ENCODE measurements at regions not wholly inside any gene's neighbourhood (a gene's known extent, or its start where the extent isn't known, plus 50 kb on each side); places are given as distances from the start of the nearest gene placed in this dataset.

- no peak for DNase-seq
Measured at GRCh38 chr7:49386792-49387191, 386.6 kb upstream of the VWC2 start.

DNA sequence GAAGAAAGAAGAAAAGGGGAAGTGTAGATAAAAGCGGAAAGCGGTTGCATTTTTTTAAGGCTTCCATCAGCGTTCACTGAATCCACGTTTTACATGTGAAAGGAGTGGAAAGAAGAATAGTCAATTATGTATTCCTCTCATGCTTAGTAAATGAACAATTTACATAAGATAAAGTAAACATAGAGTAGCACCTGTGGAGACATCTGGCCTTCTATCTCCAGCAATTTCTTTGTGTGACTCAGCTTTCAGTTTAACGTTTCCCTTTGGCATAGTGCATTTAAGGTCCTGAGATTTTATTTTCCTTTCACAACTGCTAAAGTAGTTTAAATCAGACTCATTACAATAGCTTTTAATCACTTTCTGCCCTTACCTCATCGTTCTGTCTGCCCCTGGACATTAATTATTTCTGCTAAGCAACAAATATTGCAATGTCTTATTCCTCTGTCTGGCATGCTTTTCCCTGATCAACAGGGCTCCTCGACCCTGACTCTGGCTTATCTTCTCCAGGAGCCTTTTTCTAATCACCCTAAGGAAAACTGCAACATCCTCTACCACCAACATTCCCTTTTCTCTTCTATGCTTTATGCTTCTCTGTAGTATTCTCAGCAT is 383.5 kb upstream of the VWC2 start:
- no peak for DNase-seq

- no peak for DNase-seq
Measured at GRCh38 chr7:49396229-49396628, 377.2 kb upstream of the VWC2 start.

GRCh38 chr7:49397750-49398149 is 375.7 kb upstream of the VWC2 start:
- no peak for DNase-seq

DNA sequence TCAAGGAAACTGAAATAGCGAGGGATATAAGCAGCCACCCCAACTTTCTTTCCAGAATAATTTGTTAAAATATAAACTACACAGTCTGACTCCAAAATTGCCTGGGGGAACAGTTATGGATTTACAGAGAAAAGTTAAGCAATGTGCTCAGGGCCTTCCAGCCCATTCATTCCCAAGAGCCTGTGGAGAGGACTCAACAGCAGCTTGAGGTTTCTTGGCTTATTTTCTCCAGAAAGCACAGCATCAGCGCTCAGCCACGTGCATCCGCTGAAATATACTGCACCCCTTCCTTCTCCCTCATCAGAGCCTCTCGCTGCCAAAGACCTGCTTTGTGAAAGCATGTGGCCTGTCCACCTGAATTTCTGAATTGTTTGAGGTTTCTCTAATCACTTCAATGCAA is 375.2 kb upstream of the VWC2 start:
- no peak for DNase-seq

- DNase-seq: no peak
Measured at GRCh38 chr7:49398746-49399145, 374.7 kb upstream of the VWC2 start.

DNA sequence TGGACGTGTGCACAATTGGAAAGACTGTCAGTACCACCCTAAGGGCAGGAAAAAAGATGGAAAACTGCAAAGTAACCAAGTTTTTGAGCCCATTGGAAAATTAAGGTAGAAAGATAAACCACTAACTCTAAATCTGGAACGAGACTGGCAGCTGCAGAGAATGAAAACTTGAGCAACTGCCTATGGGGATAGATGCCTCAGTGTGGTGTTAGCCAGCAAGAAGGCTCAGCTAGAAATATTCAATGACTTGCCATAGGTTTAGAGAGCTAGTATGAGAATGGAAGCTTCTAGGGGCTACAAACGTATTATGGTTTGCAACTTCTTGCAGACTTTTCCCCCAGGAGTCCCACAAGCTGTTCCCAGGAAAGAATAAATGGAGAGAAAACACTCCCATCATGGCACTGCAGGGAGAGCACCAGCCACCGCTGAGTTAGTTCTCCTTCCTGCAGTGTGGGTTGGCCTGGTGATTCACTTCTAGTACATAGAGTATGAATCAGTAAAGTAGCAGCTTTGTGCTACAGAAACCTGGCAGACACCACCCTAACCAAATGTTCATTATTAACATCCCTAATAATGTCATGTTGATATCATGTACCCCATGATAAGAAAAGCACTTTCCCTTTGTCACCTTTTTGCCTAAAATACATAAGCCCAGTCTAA is 372.4 kb upstream of the VWC2 start:
- no peak for DNase-seq

- no peak for DNase-seq
Measured at GRCh38 chr7:49403844-49404243, 369.6 kb upstream of the VWC2 start.

GRCh38 chr7:49407205-49407604 is 366.2 kb upstream of the VWC2 start:
- DNase-seq: no peak

DNA sequence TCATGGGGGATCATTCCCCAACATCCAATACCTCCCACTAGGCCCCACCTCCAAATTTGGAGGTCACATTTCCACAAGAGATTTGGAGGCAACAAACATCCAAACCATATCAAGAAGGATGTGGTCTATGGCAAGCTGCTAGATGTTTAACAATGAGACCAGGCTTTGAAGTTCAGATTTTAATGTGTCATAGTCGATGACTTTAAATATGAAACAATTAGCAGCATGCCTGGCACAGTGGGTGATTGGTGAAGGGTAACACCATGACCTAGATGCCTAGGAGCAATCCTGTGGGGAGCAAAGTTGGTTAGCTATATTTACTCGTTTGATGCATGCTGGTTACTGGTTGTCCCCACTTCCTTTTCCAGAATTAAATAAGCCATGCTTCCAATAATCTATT is 356.4 kb upstream of the VWC2 start:
- DNase-seq: no peak

GRCh38 chr7:49418963-49419362 is 354.5 kb upstream of the VWC2 start:
- no peak for DNase-seq

- DNase-seq: no peak
Measured at GRCh38 chr7:49422564-49422963, 350.9 kb upstream of the VWC2 start.

- DNase-seq: no peak
Measured at GRCh38 chr7:49424109-49424508, 349.3 kb upstream of the VWC2 start.

GRCh38 chr7:49425277-49425818 is 348.1 kb upstream of the VWC2 start:
- DNase-seq: no peak

DNA sequence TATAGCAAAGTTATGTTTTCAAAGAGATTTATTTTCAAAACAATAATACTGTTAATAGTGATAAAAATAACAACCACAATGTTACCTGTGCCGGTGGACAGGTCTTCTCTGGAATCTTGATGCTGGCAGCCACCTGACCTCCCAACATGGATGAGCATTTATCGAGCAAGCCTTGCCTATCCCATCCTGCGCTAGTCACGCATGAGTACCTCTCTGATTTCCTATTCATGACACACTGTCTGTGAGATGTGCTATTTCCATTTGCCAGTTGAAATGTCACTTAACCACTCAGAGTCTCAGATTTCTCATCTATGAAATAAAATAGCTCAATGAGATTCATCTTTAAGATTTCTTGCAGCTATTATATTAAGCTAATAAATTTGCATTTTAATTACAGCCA is 341.2 kb upstream of the VWC2 start:
- no peak for DNase-seq

GRCh38 chr7:49433794-49434193 is 339.6 kb upstream of the VWC2 start:
- no peak for DNase-seq

DNA sequence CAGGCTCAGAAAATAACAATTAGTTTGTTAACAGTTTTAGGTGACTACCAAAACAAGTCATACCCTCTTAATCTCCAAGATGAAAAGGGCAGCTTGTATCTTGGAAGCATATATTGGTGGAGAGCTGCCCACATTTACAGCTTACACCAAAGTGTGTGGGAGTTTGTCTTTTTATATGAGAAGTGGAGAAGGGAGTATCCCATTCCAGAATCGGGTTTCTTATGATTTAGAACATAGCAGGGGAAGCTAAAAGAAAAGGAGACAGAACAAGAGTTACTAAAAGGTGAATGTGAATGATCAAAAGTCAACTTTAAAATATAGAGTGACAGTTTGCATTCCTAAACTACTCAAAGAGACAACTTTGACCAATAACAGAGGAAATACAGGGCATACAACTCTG is 338.6 kb upstream of the VWC2 start:
- DNase-seq: no peak

DNA sequence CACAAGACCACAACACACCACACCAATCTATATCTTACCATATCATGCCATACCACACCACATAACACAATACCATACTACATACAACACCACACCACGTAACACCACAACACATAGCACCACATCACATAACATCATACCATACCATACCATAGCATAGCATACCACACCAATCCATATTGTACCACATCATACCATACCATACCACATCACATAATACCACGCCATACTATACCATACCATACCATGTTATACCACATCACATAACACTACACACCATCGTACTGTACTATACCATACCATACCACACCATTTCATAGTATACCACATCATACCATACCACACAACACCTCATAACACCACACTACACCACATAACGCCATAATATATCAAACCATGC is 335.2 kb upstream of the VWC2 start:
- DNase-seq: no peak

GRCh38 chr7:49443515-49443914 is 329.9 kb upstream of the VWC2 start:
- no peak for DNase-seq

- no peak for DNase-seq
Measured at GRCh38 chr7:49453486-49453885, 320.0 kb upstream of the VWC2 start.

GRCh38 chr7:49479441-49479840 is 294.0 kb upstream of the VWC2 start:
- DNase-seq: no peak

GRCh38 chr7:49479936-49480544 is 293.4 kb upstream of the VWC2 start:
- DNase-seq: no peak

- DNase-seq: no peak
Measured at GRCh38 chr7:49481075-49481474, 292.4 kb upstream of the VWC2 start.

GRCh38 chr7:49483142-49483541 is 290.3 kb upstream of the VWC2 start:
- no peak for DNase-seq

Data from NCI-H69 (cell line).